ENCODE measurements at regions not wholly inside any gene's neighbourhood (a gene's known extent, or its start where the extent isn't known, plus 50 kb on each side); places are given as distances from the start of the nearest gene placed in this dataset.

DNA sequence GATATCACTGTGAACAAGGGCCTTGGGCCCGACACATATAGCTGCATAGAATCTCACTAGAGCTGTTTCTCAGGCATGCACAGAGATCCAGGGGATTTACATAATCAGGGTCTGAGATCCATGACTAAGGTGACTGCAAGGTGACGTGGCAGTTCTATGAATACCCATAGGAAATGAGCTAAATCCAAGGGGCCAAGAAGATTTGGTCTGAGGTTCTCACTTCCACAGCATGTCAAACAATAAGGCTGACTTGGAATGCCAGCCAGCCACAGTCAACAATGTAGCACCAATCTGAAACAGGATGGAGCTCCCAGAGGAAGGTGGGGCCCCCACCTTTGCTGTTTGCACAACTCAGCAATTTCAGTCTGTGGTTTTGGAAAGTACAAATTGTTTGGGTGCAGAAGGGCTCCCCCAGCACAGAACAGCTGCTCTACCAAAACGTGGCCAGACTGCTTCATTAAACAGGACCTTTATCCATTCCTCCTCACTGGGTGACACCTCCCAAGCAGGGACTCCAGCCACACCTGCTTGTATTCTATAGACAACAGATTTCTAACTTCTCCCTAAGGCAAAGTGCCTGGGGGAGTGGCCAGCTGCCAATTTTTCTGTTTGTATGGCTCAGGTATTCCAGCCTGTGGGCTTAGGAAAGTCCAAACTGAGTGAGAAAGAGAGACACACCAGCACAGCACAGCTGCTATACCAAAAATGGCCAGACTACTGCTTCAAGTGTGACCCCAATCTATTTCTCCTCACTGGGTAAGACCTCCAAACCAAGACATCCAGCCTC lies 333.4 kb downstream of the KDM5D start:
- TF ChIP-seq, protein P1, sequence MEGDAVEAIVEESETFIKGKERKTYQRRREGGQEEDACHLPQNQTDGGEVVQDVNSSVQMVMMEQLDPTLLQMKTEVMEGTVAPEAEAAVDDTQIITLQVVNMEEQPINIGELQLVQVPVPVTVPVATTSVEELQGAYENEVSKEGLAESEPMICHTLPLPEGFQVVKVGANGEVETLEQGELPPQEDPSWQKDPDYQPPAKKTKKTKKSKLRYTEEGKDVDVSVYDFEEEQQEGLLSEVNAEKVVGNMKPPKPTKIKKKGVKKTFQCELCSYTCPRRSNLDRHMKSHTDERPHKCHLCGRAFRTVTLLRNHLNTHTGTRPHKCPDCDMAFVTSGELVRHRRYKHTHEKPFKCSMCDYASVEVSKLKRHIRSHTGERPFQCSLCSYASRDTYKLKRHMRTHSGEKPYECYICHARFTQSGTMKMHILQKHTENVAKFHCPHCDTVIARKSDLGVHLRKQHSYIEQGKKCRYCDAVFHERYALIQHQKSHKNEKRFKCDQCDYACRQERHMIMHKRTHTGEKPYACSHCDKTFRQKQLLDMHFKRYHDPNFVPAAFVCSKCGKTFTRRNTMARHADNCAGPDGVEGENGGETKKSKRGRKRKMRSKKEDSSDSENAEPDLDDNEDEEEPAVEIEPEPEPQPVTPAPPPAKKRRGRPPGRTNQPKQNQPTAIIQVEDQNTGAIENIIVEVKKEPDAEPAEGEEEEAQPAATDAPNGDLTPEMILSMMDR (IDR thresholded peaks at IDR 0.05; ENCODE audit: low read depth, low read length) = no peak
- ChIA-PET CTCF (no interaction called here), POLR2A (no interaction called here)
- Histone ChIP-seq H3K4me3 (ENCODE audit: low read depth, low read length) (no peak overlapping the region), H3K27me3 (ENCODE audit: control insufficient read depth, insufficient read depth, low read length) (no peaks in the 10 kb centered on the region), H3K27ac (ENCODE audit: low read depth, low read length) (no peak overlapping the region), H3K9me3 (ENCODE audit: control insufficient read depth, insufficient read depth, low read length) (no peaks in the 10 kb centered on the region)
- DNase-seq (ENCODE audit: low read depth, low spot score) = no peak

DNA sequence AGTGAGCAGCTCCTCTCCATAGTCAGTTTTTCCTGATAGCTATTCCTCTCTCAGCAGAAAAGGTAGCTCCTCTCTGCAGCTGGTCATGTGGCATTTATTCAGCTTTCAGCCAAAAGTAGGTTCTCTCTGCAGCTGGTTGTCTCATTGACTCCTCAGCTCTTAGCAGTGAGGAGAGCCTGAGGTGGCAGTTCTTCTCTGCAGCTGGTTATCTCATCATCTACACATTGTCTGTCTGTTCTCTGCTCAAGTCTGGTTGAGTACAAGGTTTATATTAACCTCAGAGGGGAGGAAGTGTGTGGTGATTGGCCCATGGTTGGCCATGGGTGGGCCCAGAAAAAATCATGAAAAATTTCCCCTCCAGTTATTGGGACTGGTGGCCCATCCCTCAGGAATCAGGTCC lies 338.3 kb downstream of the KDM5D start:
- Histone ChIP-seq H3K27me3 (ENCODE audit: control insufficient read depth, insufficient read depth, low read length) (no peaks in the 10 kb centered on the region), H3K27ac (ENCODE audit: low read depth, low read length) (no peak overlapping the region), H3K4me3 (ENCODE audit: low read depth, low read length) (no peak overlapping the region), H3K9me3 (ENCODE audit: control insufficient read depth, insufficient read depth, low read length) (no peaks in the 10 kb centered on the region)
- DNase-seq (ENCODE audit: low read depth, low spot score) = no peak
- POLR2A ChIA-PET = no interaction called here
- CTCF ChIA-PET = no interaction called here
- TF ChIP-seq, protein P1 (IDR thresholded peaks at IDR 0.05; ENCODE audit: low read depth, low read length) = no peak

GRCh38 chrY:19405598-19405997 lies 338.9 kb downstream of the KDM5D start:
- Histone ChIP-seq H3K9me3 (ENCODE audit: control insufficient read depth, insufficient read depth, low read length) (no peaks in the 10 kb centered on the region), H3K4me3 (ENCODE audit: low read depth, low read length) (no peak overlapping the region), H3K27ac (ENCODE audit: low read depth, low read length) (no peak overlapping the region), H3K27me3 (ENCODE audit: control insufficient read depth, insufficient read depth, low read length) (no peaks in the 10 kb centered on the region)
- TF ChIP-seq, protein P1 (IDR thresholded peaks at IDR 0.05; ENCODE audit: low read depth, low read length) = no peak
- CTCF ChIA-PET = no interaction called here
- POLR2A ChIA-PET = no interaction called here
- no peak for DNase-seq (ENCODE audit: low read depth, low spot score)

GRCh38 chrY:19392876-19393275 lies 351.6 kb downstream of the KDM5D start:
- CTCF ChIA-PET = no interaction called here

GRCh38 chrY:19391922-19392321 lies 352.6 kb downstream of the KDM5D start:
- no peak overlapping the region for H3K4me3 ChIP-seq (ENCODE audit: low read depth, low read length)
- no peaks in the 10 kb centered on the region for H3K9me3 ChIP-seq (ENCODE audit: control insufficient read depth, insufficient read depth, low read length)
- TF ChIP-seq, protein P1 (IDR thresholded peaks at IDR 0.05; ENCODE audit: low read depth, low read length) = no peak
- no peak for DNase-seq (ENCODE audit: low read depth, low spot score)
- ChIA-PET POLR2A (no interaction called here), CTCF (no interaction called here)
- no peaks in the 10 kb centered on the region for H3K27me3 ChIP-seq (ENCODE audit: control insufficient read depth, insufficient read depth, low read length)
- no peak overlapping the region for H3K27ac ChIP-seq (ENCODE audit: low read depth, low read length)

More at GRCh38 chrY:19392876-19393275, 351.6 kb downstream of the KDM5D start:
- DNase-seq (ENCODE audit: low read depth, low spot score) = no peak
- Histone ChIP-seq H3K4me3 (ENCODE audit: low read depth, low read length) (no peak overlapping the region), H3K27ac (ENCODE audit: low read depth, low read length) (no peak overlapping the region), H3K9me3 (ENCODE audit: control insufficient read depth, insufficient read depth, low read length) (no peaks in the 10 kb centered on the region), H3K27me3 (ENCODE audit: control insufficient read depth, insufficient read depth, low read length) (no peaks in the 10 kb centered on the region)
- TF ChIP-seq, protein P1 (IDR thresholded peaks at IDR 0.05; ENCODE audit: low read depth, low read length) = no peak
- POLR2A ChIA-PET = no interaction called here

Data from AG04450 (cell line).